K562 (cell line): ENCODE measurements at regions not wholly inside any gene's neighbourhood (a gene's known extent, or its start where the extent isn't known, plus 50 kb on each side); places are given as distances from the start of the nearest gene placed in this dataset.

Experiments used
- ATAC-seq: fragments of 200-7000 bp; cut with Tn5 transposase; 3 replicates; pipeline ENCODE4 v1.9.1; 2020; ENCODE audit warnings: moderate library complexity
- BruUV-seq: library from RNA; stranded (reverse); fragments of 400-500 nt; replicated peaks from 2 replicates; lab custom pipeline; 2021; lab: Mats Ljungman, UMichigan
- CTCF ChIA-PET: fragments of 300-600 bp; formaldehyde crosslinking; extraction: SDS; loops from one replicate; lab custom pipeline; 2021; ENCODE audit warnings: low intra/inter-chr PET ratio; lab: Yijun Ruan, JAX
- POLR2A ChIA-PET: fragments of 300-600, 350-650 bp; sonication (Branson Sonifier 250); formaldehyde crosslinking; extraction: SDS; loops from one replicate; lab custom pipeline; 2021; ENCODE audit warnings: antibody characterized with exemption, inconsistent platforms; lab: Yijun Ruan, JAX
- DNase-seq, 4 experiments: peaks; one replicate each; pipeline versions ENCODE4 v3.0.0 to v3.0.0-alpha.2; 2011 to 2018; ENCODE audit warnings: low spot score in 3 of 4, mixed read lengths in 3 of 4; ENCODE audit errors: extremely low read depth in 1 of 4
- FAIRE-seq: peaks from 2 replicates; lab custom pipeline; 2011; peaks lifted over from hg19 to GRCh38; lab: Jason Lieb, UNC
- H2AFZ ChIP-seq: 2 replicates; pipeline ENCODE4 v1.6.0; 2011; ENCODE audit warnings: low read depth, low read length, control low read depth, inconsistent platforms
- H3K27ac ChIP-seq: fragments of 200-600 bp; 3 replicates; pipeline ENCODE4 v1.8.0; 2011; ENCODE audit warnings: low read depth, mild to moderate bottlenecking, control low read depth, inconsistent platforms, low read length, moderate library complexity, mixed read lengths; ENCODE audit errors: extremely low read depth
- H3K27me3 ChIP-seq, 2 experiments: fragments of 300-600 bp in 1 of 2; 2 replicates in 1 of 2; 3 replicates in 1 of 2; pipeline versions ENCODE4 v1.6.0 to v1.8.0; 2011; ENCODE audit warnings: inconsistent platforms in 2 of 2, low read length in 2 of 2, mild to moderate bottlenecking in 1 of 2, mixed read lengths in 1 of 2, moderate library complexity in 1 of 2; ENCODE audit not compliant: control insufficient read depth in 2 of 2, insufficient read depth in 2 of 2
- H3K36me3 ChIP-seq: fragments of 300-600 bp; 3 replicates; pipeline ENCODE4 v1.8.0; 2011; ENCODE audit warnings: mild to moderate bottlenecking, low read length, inconsistent platforms; ENCODE audit not compliant: control insufficient read depth, insufficient read depth
- H3K4me1 ChIP-seq, 2 experiments: fragments of 200-600 bp in 1 of 2; replicated peaks in 1 of 2; 2 replicates in 1 of 2; 3 replicates in 1 of 2; pipeline versions ENCODE4 v1.5.1 to v1.8.0; 2011; ENCODE audit warnings: inconsistent platforms in 2 of 2, low read length in 2 of 2, mild to moderate bottlenecking in 1 of 2, mixed read lengths in 1 of 2, moderate library complexity in 1 of 2; ENCODE audit not compliant: control insufficient read depth in 2 of 2, insufficient read depth in 2 of 2
- H3K4me2 ChIP-seq: 2 replicates; pipeline ENCODE4 v1.6.1; 2011; ENCODE audit warnings: low read length, control low read depth, inconsistent platforms, mixed read lengths; ENCODE audit not compliant: insufficient read depth
- H3K4me3 ChIP-seq: fragments of 200-600 bp; sonication (generic), shearing (Covaris generic); 2 replicates; pipeline ENCODE4 v1.5.1; 2016; ENCODE audit warnings: control low read depth, inconsistent platforms
- H3K79me2 ChIP-seq: fragments of 200-600 bp; 3 replicates; pipeline ENCODE4 v1.8.0; 2011; ENCODE audit warnings: low read length, inconsistent platforms; ENCODE audit not compliant: control insufficient read depth, insufficient read depth
- H3K9ac ChIP-seq, 2 experiments: 2 replicates each; pipeline versions ENCODE4 v1.6.0 to v1.6.1; 2011; ENCODE audit warnings: low read depth in 2 of 2, low read length in 2 of 2, control low read depth in 1 of 2, inconsistent platforms in 1 of 2, mild to moderate bottlenecking in 1 of 2, mixed read lengths in 1 of 2; ENCODE audit not compliant: insufficient read depth in 1 of 2
- H3K9me1 ChIP-seq: one replicate; pipeline ENCODE4 v1.6.0; 2011; ENCODE audit warnings: inconsistent platforms, mild to moderate bottlenecking, low read length, moderate library complexity; ENCODE audit not compliant: control insufficient read depth, insufficient read depth
- H3K9me3 ChIP-seq: replicated peaks from 2 replicates; pipeline ENCODE4 v1.5.1; 2011; ENCODE audit warnings: low read depth, low read length, inconsistent platforms; ENCODE audit not compliant: control insufficient read depth, insufficient read depth
- H4K20me1 ChIP-seq: replicated peaks from 2 replicates; pipeline ENCODE4 v1.6.1; 2011; ENCODE audit warnings: low read length, inconsistent platforms, mixed read lengths; ENCODE audit not compliant: control insufficient read depth, insufficient read depth
- CBX5 ChIP-seq: IDR thresholded peaks from 2 replicates; pipeline ENCODE4 v1.6.1; 2014; ENCODE audit warnings: low read depth, borderline replicate concordance
- CREBBP ChIP-seq: IDR thresholded peaks from one replicate; pipeline ENCODE4 v1.6.1; 2012; ENCODE audit warnings: low read depth, mild to moderate bottlenecking, control low read depth, inconsistent platforms, low read length
- ELF4 ChIP-seq: fragments of 450-650 bp; formaldehyde crosslinking; IDR thresholded peaks from 2 replicates; pipeline ENCODE4 v1.4.0; 2022; ENCODE audit warnings: missing genetic modification characterization
- JUN ChIP-seq, 2 experiments: sonication (generic) in 1 of 2; formaldehyde crosslinking in 1 of 2; IDR thresholded peaks; 2 replicates each; pipeline versions ENCODE4 v1.6.1 to v1.8.0; 2012 to 2022; ENCODE audit warnings: borderline replicate concordance in 2 of 2, mild to moderate bottlenecking in 2 of 2, improper control_type of control experiment in 1 of 2, low read depth in 1 of 2, low read length in 1 of 2, missing genetic modification reagents in 1 of 2
- KDM1A ChIP-seq, 2 experiments: fragments of 450-650 bp; IDR thresholded peaks; 2 replicates each; pipeline ENCODE4 v1.6.1; 2016; ENCODE audit warnings: mild to moderate bottlenecking in 2 of 2
- SRSF3 ChIP-seq: fragments of 200-400 bp; formaldehyde crosslinking; IDR thresholded peaks from 2 replicates; pipeline ENCODE4 v1.6.1; 2016; ENCODE audit warnings: mild to moderate bottlenecking, low read length, moderate library complexity; ENCODE audit not compliant: insufficient read depth
- WGBS: fragments of 100-300 bp; shearing (Covaris generic); methylation state at CpG from one replicate; pipeline ENCODE4 v1.1.6; 2016; ENCODE audit warnings: low coverage, mixed read lengths; ENCODE audit not compliant: insufficient coverage; ENCODE audit errors: missing lambda C conversion rate; 5-methylcytosine and 5-hydroxymethylcytosine counted together
- in situ Hi-C: fragments of 300-500 bp; cut with MboI; formaldehyde crosslinking; loops from 4 replicates; pipeline ENCODE4 v1.15.0; 2018; ENCODE audit warnings: inconsistent platforms, mixed read lengths
- intact Hi-C: fragments of 100-400 bp; cut with micrococcal nuclease; formaldehyde crosslinking; loops from 2 replicates; pipeline ENCODE4 v1.14.2; 2022
- TF ChIP-seq, protein P1 (sequence below): fragments of 200-400 bp; formaldehyde crosslinking; IDR thresholded peaks from 2 replicates; pipeline ENCODE4 v1.6.1; 2017; ENCODE audit warnings: mild to moderate bottlenecking, low read depth, low read length, moderate library complexity
- TF ChIP-seq, protein P2 (sequence below): IDR thresholded peaks from 2 replicates; pipeline ENCODE4 v1.6.1; 2014; ENCODE audit warnings: antibody characterized with exemption

DNA sequence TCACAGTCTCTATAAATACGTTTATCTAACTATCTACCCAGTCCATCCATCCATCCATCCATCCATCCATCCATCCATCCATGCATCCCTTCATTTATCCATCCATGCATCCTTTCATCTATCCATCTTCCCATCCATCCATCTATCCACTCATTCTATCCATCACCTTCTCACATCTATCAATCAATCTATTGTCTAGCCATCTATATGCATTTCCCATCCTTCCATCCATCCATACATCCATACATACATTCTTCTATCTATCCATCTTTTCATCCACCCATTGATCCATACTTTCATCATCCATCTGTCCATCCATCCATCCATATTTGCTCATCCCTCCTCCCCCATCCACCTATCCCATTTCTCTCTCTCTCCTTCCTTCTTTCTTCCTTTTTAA lies 51.6 kb upstream of the CTNNBL1 start:
- DNase-seq (no peak), ATAC-seq (no peak), FAIRE-seq (no peak)
- POLR2A ChIA-PET, result no interaction called here
- Histone ChIP-seq H3K27me3 (peaks cover 11 to 34% of the 10 kb centered on the region in 2 experiments; a peak in 4 of 5 replicates), H4K20me1 (peaks cover 17% of the 10 kb centered on the region; the same call in 1 of the 2 replicates), H2AFZ (no peak overlapping the region), H3K9me3 (no peaks in the 10 kb centered on the region), H3K79me2 (no peaks in the 10 kb centered on the region), H3K27ac (no peak overlapping the region), H3K4me2 (no peak overlapping the region), H3K9me1 (no peaks in the 10 kb centered on the region), H3K9ac (no peak overlapping the region), H3K4me3 (no peak overlapping the region), H3K4me1 (no peaks in the 10 kb centered on the region; a peak in 1 of 5 replicates), H3K36me3 (no peaks in the 10 kb centered on the region)
- in situ Hi-C loops (no loop called here), intact Hi-C loops (no loop called here)
- WGBS, result 0% methylated on average over 1 of the region's 1 CpG
- no peak for TF ChIP-seq JUN (IDR thresholded peaks at IDR 0.05; ENCODE audit: borderline replicate concordance, low read depth, low read length)
- TF ChIP-seq JUN (CRISPR knock-in tag; IDR thresholded peaks at IDR 0.05; ENCODE audit: borderline replicate concordance), result no peak
- TF ChIP-seq CREBBP, result peak; percentile 61
- TF ChIP-seq, protein P1, sequence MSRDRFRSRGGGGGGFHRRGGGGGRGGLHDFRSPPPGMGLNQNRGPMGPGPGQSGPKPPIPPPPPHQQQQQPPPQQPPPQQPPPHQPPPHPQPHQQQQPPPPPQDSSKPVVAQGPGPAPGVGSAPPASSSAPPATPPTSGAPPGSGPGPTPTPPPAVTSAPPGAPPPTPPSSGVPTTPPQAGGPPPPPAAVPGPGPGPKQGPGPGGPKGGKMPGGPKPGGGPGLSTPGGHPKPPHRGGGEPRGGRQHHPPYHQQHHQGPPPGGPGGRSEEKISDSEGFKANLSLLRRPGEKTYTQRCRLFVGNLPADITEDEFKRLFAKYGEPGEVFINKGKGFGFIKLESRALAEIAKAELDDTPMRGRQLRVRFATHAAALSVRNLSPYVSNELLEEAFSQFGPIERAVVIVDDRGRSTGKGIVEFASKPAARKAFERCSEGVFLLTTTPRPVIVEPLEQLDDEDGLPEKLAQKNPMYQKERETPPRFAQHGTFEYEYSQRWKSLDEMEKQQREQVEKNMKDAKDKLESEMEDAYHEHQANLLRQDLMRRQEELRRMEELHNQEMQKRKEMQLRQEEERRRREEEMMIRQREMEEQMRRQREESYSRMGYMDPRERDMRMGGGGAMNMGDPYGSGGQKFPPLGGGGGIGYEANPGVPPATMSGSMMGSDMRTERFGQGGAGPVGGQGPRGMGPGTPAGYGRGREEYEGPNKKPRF, result no peak
- 0 out of 2 replicates have a peak, but pooled peaks have one; percentile 24 for TF ChIP-seq ELF4 (CRISPR knock-in tag)
- TF ChIP-seq, protein P2, sequence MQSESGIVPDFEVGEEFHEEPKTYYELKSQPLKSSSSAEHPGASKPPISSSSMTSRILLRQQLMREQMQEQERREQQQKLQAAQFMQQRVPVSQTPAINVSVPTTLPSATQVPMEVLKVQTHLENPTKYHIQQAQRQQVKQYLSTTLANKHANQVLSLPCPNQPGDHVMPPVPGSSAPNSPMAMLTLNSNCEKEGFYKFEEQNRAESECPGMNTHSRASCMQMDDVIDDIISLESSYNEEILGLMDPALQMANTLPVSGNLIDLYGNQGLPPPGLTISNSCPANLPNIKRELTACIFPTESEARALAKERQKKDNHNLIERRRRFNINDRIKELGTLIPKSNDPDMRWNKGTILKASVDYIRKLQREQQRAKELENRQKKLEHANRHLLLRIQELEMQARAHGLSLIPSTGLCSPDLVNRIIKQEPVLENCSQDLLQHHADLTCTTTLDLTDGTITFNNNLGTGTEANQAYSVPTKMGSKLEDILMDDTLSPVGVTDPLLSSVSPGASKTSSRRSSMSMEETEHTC, result no peak
- TF ChIP-seq KDM1A (IDR thresholded peaks at IDR 0.05), result 0 out of 4 replicates have a peak, but pooled peaks of 1 of the 2 experiments have one; percentile 17
- TF ChIP-seq SRSF3, result no peak
- TF ChIP-seq CBX5, result no peak
- CTCF ChIA-PET, result no interaction called here
- no TSS peak for BruUV-seq
